Panc1 (cell line): ENCODE measurements at regions not wholly inside any gene's neighbourhood (a gene's known extent, or its start where the extent isn't known, plus 50 kb on each side); places are given as distances from the start of the nearest gene placed in this dataset.

Source experiments
- ATAC-seq: fragments of 200-7000 bp; cut with Tn5 transposase; 2 replicates; pipeline ENCODE4 v1.9.1; 2020; ENCODE audit warnings: mild to moderate bottlenecking, moderate library complexity
- BruUV-seq: library from RNA; stranded (reverse); fragments of 400-500 nt; replicated peaks from 2 replicates; lab custom pipeline; 2021; lab: Mats Ljungman, UMichigan
- CTCF ChIA-PET: fragments of 300-600 bp; sonication (Branson Sonifier 250); formaldehyde crosslinking; loops from one replicate; lab custom pipeline; 2022; ENCODE audit warnings: antibody characterized with exemption; lab: Charles Lee
- POLR2A ChIA-PET: fragments of 300-600 bp; sonication (Branson Sonifier 250); formaldehyde crosslinking; loops from one replicate; lab custom pipeline; 2022; ENCODE audit warnings: antibody characterized with exemption; lab: Charles Lee
- DNase-seq: peaks from one replicate; pipeline ENCODE4 v3.0.0-alpha.2; 2010; ENCODE audit warnings: low read depth, low spot score
- H3K27ac ChIP-seq: 2 replicates; pipeline ENCODE4 v1.5.1; 2011; ENCODE audit warnings: mild to moderate bottlenecking, low read length, inconsistent platforms
- H3K27me3 ChIP-seq: fragments of 200-500 bp; sonication (Bioruptor generic); 2 replicates; pipeline ENCODE4 v1.6.0; 2014; ENCODE audit warnings: low read length, inconsistent platforms; ENCODE audit not compliant: control insufficient read depth, insufficient read depth
- H3K36me3 ChIP-seq: fragments of 200-500 bp; sonication (Bioruptor generic); 2 replicates; pipeline ENCODE4 v1.5.1; 2014; ENCODE audit warnings: inconsistent platforms, mild to moderate bottlenecking, low read length, moderate library complexity; ENCODE audit not compliant: control insufficient read depth, insufficient read depth
- H3K4me1 ChIP-seq: 2 replicates; pipeline ENCODE4 v1.5.1; 2011; ENCODE audit warnings: inconsistent platforms, mild to moderate bottlenecking, low read length, moderate library complexity; ENCODE audit not compliant: control insufficient read depth, insufficient read depth
- H3K4me3 ChIP-seq, 2 experiments: 2 replicates each; pipeline ENCODE4 v1.5.1; 2011 to 2012; ENCODE audit warnings: low read depth in 2 of 2, low read length in 2 of 2, mild to moderate bottlenecking in 2 of 2, inconsistent platforms in 1 of 2, moderate library complexity in 1 of 2
- H3K9me3 ChIP-seq: fragments of 200-500 bp; sonication (Bioruptor generic); 2 replicates; pipeline ENCODE4 v1.5.1; 2014; ENCODE audit warnings: low read depth, mild to moderate bottlenecking, inconsistent platforms, low read length, moderate library complexity; ENCODE audit not compliant: control insufficient read depth, insufficient read depth
- POLR2AphosphoS5 ChIP-seq: IDR thresholded peaks from 2 replicates; pipeline ENCODE4 v1.6.1; 2012; ENCODE audit warnings: mild to moderate bottlenecking, low read depth, low read length, moderate library complexity
- SIN3A ChIP-seq: IDR thresholded peaks from 2 replicates; pipeline ENCODE4 v1.6.1; 2012; ENCODE audit warnings: low read depth, mild to moderate bottlenecking, low read length, moderate library complexity, borderline replicate concordance; ENCODE audit not compliant: insufficient read depth
- TCF7L2 ChIP-seq: IDR thresholded peaks from 2 replicates; pipeline ENCODE4 v1.6.1; 2011; ENCODE audit warnings: mild to moderate bottlenecking, low read depth, low read length, inconsistent platforms
- in situ Hi-C: cut with HindIII; loops from 2 replicates; pipeline ENCODE4 v1.10.0; 2016; ENCODE audit warnings: low sequenced_read_pairs, low pct_unique_long_range_greater_than_20kb
- intact Hi-C: fragments of 100-400 bp; cut with micrococcal nuclease; formaldehyde crosslinking; loops from one replicate; pipeline ENCODE4 v1.10.0; 2022; ENCODE audit not compliant: unreplicated experiment
- TF ChIP-seq, protein P1 (sequence below), 2 experiments: IDR thresholded peaks; 2 replicates each; pipeline ENCODE4 v1.6.1; 2011 to 2012; ENCODE audit warnings: low read depth in 2 of 2, control low read depth in 1 of 2, low read length in 1 of 2, mild to moderate bottlenecking in 1 of 2, moderate library complexity in 1 of 2; ENCODE audit not compliant: insufficient read depth in 1 of 2
- TF ChIP-seq, protein P2 (sequence below): fragments of 450-650 bp; IDR thresholded peaks from 2 replicates; pipeline ENCODE4 v1.5.1; 2017; ENCODE audit warnings: mild to moderate bottlenecking

DNA sequence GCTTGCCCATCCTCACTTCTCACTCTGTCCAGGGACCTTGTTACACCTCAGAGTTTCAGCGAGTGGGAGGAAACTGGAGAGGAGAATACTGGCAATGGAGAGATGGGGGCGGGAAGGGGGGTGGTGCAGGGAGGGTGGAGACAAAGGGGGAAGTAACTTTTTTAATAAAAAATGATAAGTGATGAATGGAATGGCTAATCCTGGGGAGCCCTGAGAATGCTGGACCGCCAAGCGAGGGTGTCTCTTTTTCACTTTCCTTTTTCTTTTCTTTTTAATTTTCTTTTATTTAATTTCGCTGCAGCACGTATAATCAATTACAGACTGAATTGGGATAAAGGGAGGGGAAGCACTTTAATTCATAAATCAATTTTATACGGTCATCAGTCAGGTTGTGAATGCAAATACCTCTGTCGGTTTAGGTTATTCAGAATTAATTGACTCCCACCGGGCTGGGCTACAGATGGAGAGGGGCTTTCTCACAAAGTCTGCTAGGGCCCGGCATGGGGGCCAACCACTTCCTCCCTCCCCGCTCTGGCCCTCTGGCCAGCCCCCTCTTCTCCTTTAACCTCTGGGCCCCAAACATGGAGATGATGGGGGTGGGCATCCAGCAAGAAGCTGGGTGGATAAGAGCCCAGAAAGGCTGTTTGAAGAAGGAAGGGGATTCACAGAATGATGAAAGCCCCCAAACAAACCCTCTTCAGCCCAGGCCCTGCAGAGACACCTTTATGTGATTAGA, 106.8 kb upstream of the BOC start:
- no peak overlapping the region for H3K27ac ChIP-seq
- ATAC-seq = no peak
- H3K36me3 ChIP-seq = no peaks in the 10 kb centered on the region
- no peak overlapping the region for H3K4me3 ChIP-seq
- no peaks in the 10 kb centered on the region for H3K9me3 ChIP-seq
- no peak for DNase-seq
- TF ChIP-seq POLR2AphosphoS5 (no peak), SIN3A (no peak), TCF7L2 (no peak)
- TF ChIP-seq, protein P1, sequence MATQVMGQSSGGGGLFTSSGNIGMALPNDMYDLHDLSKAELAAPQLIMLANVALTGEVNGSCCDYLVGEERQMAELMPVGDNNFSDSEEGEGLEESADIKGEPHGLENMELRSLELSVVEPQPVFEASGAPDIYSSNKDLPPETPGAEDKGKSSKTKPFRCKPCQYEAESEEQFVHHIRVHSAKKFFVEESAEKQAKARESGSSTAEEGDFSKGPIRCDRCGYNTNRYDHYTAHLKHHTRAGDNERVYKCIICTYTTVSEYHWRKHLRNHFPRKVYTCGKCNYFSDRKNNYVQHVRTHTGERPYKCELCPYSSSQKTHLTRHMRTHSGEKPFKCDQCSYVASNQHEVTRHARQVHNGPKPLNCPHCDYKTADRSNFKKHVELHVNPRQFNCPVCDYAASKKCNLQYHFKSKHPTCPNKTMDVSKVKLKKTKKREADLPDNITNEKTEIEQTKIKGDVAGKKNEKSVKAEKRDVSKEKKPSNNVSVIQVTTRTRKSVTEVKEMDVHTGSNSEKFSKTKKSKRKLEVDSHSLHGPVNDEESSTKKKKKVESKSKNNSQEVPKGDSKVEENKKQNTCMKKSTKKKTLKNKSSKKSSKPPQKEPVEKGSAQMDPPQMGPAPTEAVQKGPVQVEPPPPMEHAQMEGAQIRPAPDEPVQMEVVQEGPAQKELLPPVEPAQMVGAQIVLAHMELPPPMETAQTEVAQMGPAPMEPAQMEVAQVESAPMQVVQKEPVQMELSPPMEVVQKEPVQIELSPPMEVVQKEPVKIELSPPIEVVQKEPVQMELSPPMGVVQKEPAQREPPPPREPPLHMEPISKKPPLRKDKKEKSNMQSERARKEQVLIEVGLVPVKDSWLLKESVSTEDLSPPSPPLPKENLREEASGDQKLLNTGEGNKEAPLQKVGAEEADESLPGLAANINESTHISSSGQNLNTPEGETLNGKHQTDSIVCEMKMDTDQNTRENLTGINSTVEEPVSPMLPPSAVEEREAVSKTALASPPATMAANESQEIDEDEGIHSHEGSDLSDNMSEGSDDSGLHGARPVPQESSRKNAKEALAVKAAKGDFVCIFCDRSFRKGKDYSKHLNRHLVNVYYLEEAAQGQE (IDR thresholded peaks at IDR 0.05; ENCODE audit: insufficient read depth in 1 of 2, low read depth in 2 of 2, low read length in 1 of 2) = no peak
- TF ChIP-seq, protein P2, sequence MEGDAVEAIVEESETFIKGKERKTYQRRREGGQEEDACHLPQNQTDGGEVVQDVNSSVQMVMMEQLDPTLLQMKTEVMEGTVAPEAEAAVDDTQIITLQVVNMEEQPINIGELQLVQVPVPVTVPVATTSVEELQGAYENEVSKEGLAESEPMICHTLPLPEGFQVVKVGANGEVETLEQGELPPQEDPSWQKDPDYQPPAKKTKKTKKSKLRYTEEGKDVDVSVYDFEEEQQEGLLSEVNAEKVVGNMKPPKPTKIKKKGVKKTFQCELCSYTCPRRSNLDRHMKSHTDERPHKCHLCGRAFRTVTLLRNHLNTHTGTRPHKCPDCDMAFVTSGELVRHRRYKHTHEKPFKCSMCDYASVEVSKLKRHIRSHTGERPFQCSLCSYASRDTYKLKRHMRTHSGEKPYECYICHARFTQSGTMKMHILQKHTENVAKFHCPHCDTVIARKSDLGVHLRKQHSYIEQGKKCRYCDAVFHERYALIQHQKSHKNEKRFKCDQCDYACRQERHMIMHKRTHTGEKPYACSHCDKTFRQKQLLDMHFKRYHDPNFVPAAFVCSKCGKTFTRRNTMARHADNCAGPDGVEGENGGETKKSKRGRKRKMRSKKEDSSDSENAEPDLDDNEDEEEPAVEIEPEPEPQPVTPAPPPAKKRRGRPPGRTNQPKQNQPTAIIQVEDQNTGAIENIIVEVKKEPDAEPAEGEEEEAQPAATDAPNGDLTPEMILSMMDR = no peak
- H3K27me3 ChIP-seq = peaks cover 4% of the 10 kb centered on the region; the same call in 1 of the 2 replicates
- intact Hi-C loops = no loop called here
- in situ Hi-C loops = no loop called here
- CTCF ChIA-PET = no interaction called here
- BruUV-seq = no TSS peak
- no peaks in the 10 kb centered on the region for H3K4me1 ChIP-seq
- POLR2A ChIA-PET = no interaction called here

DNA sequence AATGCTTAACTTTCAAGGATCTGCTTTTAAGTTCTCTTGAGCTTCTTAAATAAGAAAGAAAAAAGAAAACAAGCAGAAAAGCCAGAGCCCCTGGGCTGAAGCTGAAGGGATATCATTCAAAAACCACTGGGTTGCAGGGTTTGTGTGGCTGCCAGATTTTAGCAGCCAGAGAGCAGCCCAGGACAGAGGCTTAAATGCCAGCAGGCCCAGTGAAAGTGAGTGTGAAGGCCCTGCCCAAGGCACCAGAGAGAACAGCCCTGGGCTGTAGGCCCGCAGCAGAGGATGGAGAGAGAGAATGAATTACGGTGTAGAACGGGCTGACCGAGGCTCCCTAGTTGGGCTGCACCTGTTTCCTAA, 106.3 kb upstream of the BOC start:
- Histone ChIP-seq H3K27me3 (peaks cover 4% of the 10 kb centered on the region; the same call in 1 of the 2 replicates), H3K27ac (no peak overlapping the region), H3K4me3 (no peak overlapping the region), H3K4me1 (no peaks in the 10 kb centered on the region), H3K36me3 (no peaks in the 10 kb centered on the region), H3K9me3 (no peaks in the 10 kb centered on the region)
- DNase-seq (no peak), ATAC-seq (no peak)
- ChIA-PET CTCF (no interaction called here), POLR2A (no interaction called here)
- TF ChIP-seq POLR2AphosphoS5 (no peak), SIN3A (no peak), TCF7L2 (no peak)
- TF ChIP-seq, protein P1 (IDR thresholded peaks at IDR 0.05; ENCODE audit: insufficient read depth in 1 of 2, low read depth in 2 of 2, low read length in 1 of 2) = no peak
- TF ChIP-seq, protein P2 = no peak
- intact Hi-C loops = no loop called here
- in situ Hi-C loops = no loop called here
- BruUV-seq = no TSS peak
